WTC11 (cell line): ENCODE measurements at regions not wholly inside any gene's neighbourhood (a gene's known extent, or its start where the extent isn't known, plus 50 kb on each side); places are given as distances from the start of the nearest gene placed in this dataset.

Source experiments
- ATAC-seq: fragments of 200-7000 bp; cut with Tn5 transposase; 2 replicates; pipeline ENCODE4 v1.10.0; 2021; ENCODE audit warnings: mild to moderate bottlenecking, moderate library complexity
- CTCF ChIA-PET: fragments of 300-600 bp; sonication (Branson Sonifier 250); formaldehyde crosslinking; loops from one replicate; lab custom pipeline; 2021; ENCODE audit warnings: antibody characterized with exemption; lab: Charles Lee
- POLR2A ChIA-PET: fragments of 350-600 bp; sonication (Branson Sonifier 250); formaldehyde crosslinking; loops from one replicate; lab custom pipeline; 2021; ENCODE audit warnings: antibody characterized with exemption; lab: Charles Lee
- DNase-seq: peaks from one replicate; pipeline ENCODE4 v3.0.0; 2021; ENCODE audit warnings: low spot score
- H3K27ac Mint-ChIP-seq: 2 replicates; pipeline ENCODE4 v1.8.0; 2021; ENCODE audit warnings: mixed read lengths
- H3K27me3 Mint-ChIP-seq: 2 replicates; pipeline ENCODE4 v1.8.0; 2021; ENCODE audit warnings: low read depth, mild to moderate bottlenecking, moderate library complexity, mixed read lengths
- H3K36me3 Mint-ChIP-seq: 2 replicates; pipeline ENCODE4 v1.8.0; 2021; ENCODE audit warnings: mixed read lengths
- H3K4me1 Mint-ChIP-seq: 2 replicates; pipeline ENCODE4 v1.8.0; 2022; ENCODE audit warnings: mixed read lengths
- H3K4me3 Mint-ChIP-seq: 2 replicates; pipeline ENCODE4 v1.8.0; 2021; ENCODE audit warnings: mild to moderate bottlenecking, moderate library complexity, mixed read lengths
- H3K9me3 Mint-ChIP-seq: 2 replicates; pipeline ENCODE4 v1.8.0; 2021; ENCODE audit warnings: mixed read lengths
- ATF1 ChIP-seq: sonication (generic); formaldehyde crosslinking; IDR thresholded peaks from 2 replicates; pipeline ENCODE4 v1.8.1; 2023; ENCODE audit warnings: mild to moderate bottlenecking, moderate library complexity, missing genetic modification reagents
- ATF6 ChIP-seq: sonication (generic); formaldehyde crosslinking; IDR thresholded peaks from 2 replicates; pipeline ENCODE4 v1.8.1; 2023; ENCODE audit warnings: mild to moderate bottlenecking, missing genetic modification reagents
- CREB1 ChIP-seq: sonication (generic); formaldehyde crosslinking; IDR thresholded peaks from 2 replicates; pipeline ENCODE4 v1.8.0; 2023; ENCODE audit warnings: mild to moderate bottlenecking, missing genetic modification reagents
- CTCF ChIP-seq: fragments of 200-600 bp; IDR thresholded peaks from 2 replicates; pipeline ENCODE4 v1.8.0; 2022; ENCODE audit warnings: antibody characterized with exemption
- E2F5 ChIP-seq: sonication (generic); formaldehyde crosslinking; IDR thresholded peaks from 2 replicates; pipeline ENCODE4 v1.8.1; 2022; ENCODE audit warnings: mild to moderate bottlenecking, moderate library complexity, missing genetic modification reagents
- GABPB1 ChIP-seq: sonication (generic); formaldehyde crosslinking; IDR thresholded peaks from 2 replicates; pipeline ENCODE4 v1.8.1; 2023; ENCODE audit warnings: mild to moderate bottlenecking, missing genetic modification reagents
- HMGXB4 ChIP-seq: sonication (generic); formaldehyde crosslinking; IDR thresholded peaks from 2 replicates; pipeline ENCODE4 v1.8.1; 2023; ENCODE audit warnings: mild to moderate bottlenecking, moderate library complexity, missing genetic modification reagents
- JAZF1 ChIP-seq: fragments of 250-450 bp; sonication (Bioruptor Pico); IDR thresholded peaks from 2 replicates; pipeline ENCODE4 v1.9.0; 2021; ENCODE audit warnings: moderate library complexity, mild to moderate bottlenecking, inconsistent platforms
- MYBL2 ChIP-seq: sonication (generic); formaldehyde crosslinking; IDR thresholded peaks from 2 replicates; pipeline ENCODE4 v1.8.1; 2023; ENCODE audit warnings: mild to moderate bottlenecking, moderate library complexity, missing genetic modification reagents
- NFE2L1 ChIP-seq: sonication (generic); formaldehyde crosslinking; IDR thresholded peaks from 2 replicates; pipeline ENCODE4 v1.8.1; 2023; ENCODE audit warnings: missing genetic modification reagents
- NFYB ChIP-seq: sonication (generic); formaldehyde crosslinking; conservative IDR thresholded peaks from 2 replicates; pipeline ENCODE4 v1.8.0; 2022; ENCODE audit warnings: low read depth, missing genetic modification reagents
- ZBTB43 ChIP-seq: sonication (generic); formaldehyde crosslinking; IDR thresholded peaks from 2 replicates; pipeline ENCODE4 v1.8.1; 2023; ENCODE audit warnings: mild to moderate bottlenecking, missing genetic modification reagents
- ZMAT4 ChIP-seq: fragments of 250-450 bp; sonication (Bioruptor Pico); IDR thresholded peaks from 2 replicates; pipeline ENCODE4 v1.9.0; 2021; ENCODE audit warnings: mild to moderate bottlenecking
- ZNF219 ChIP-seq: sonication (generic); formaldehyde crosslinking; IDR thresholded peaks from 2 replicates; pipeline ENCODE4 v1.8.0; 2023; ENCODE audit warnings: missing genetic modification reagents, mild to moderate bottlenecking, borderline replicate concordance
- ZSCAN18 ChIP-seq: fragments of 250-450 bp; sonication (Bioruptor Pico); IDR thresholded peaks from 2 replicates; pipeline ENCODE4 v2.1.2; 2022; ENCODE audit warnings: mild to moderate bottlenecking, moderate library complexity
- TF ChIP-seq, protein P1 (sequence below): fragments of 250-450 bp; sonication (Bioruptor Pico); IDR thresholded peaks from 2 replicates; pipeline ENCODE4 v1.9.0; 2021; ENCODE audit warnings: mild to moderate bottlenecking, borderline replicate concordance
- TF ChIP-seq, protein P2 (sequence below): sonication (generic); formaldehyde crosslinking; IDR thresholded peaks from 2 replicates; pipeline ENCODE4 v1.8.0; 2022; ENCODE audit warnings: mild to moderate bottlenecking, missing genetic modification reagents

DNA sequence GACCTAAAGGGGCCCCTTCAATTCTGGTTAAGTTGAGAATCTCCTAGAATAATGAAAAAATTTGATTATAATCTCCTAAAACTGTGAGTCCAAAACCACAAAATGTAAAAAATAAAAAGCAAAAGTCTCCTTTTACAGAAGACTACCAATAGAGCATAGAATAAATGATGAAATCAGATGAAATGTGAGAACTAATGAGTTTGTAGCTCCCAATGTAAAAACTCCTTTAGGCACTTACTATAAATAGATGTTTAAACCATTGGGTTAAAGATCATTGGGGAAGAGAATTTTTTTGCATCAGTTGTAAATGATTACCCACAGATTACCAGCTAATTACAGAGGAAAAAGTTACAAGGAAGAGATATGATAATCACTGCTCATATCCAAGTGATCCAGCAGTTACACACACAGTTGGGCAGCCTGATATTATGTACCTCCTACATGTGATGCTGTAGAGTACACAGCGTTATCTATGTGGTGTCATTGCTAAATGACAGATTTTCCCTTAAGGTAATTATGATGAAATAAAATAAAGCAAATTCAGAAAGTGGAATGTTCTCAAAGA, 282.7 kb upstream of the SEMA3D start (continued):
- TF ChIP-seq E2F5 (no peak), CTCF (no peak), MYBL2 (no peak)
- TF ChIP-seq, protein P1, sequence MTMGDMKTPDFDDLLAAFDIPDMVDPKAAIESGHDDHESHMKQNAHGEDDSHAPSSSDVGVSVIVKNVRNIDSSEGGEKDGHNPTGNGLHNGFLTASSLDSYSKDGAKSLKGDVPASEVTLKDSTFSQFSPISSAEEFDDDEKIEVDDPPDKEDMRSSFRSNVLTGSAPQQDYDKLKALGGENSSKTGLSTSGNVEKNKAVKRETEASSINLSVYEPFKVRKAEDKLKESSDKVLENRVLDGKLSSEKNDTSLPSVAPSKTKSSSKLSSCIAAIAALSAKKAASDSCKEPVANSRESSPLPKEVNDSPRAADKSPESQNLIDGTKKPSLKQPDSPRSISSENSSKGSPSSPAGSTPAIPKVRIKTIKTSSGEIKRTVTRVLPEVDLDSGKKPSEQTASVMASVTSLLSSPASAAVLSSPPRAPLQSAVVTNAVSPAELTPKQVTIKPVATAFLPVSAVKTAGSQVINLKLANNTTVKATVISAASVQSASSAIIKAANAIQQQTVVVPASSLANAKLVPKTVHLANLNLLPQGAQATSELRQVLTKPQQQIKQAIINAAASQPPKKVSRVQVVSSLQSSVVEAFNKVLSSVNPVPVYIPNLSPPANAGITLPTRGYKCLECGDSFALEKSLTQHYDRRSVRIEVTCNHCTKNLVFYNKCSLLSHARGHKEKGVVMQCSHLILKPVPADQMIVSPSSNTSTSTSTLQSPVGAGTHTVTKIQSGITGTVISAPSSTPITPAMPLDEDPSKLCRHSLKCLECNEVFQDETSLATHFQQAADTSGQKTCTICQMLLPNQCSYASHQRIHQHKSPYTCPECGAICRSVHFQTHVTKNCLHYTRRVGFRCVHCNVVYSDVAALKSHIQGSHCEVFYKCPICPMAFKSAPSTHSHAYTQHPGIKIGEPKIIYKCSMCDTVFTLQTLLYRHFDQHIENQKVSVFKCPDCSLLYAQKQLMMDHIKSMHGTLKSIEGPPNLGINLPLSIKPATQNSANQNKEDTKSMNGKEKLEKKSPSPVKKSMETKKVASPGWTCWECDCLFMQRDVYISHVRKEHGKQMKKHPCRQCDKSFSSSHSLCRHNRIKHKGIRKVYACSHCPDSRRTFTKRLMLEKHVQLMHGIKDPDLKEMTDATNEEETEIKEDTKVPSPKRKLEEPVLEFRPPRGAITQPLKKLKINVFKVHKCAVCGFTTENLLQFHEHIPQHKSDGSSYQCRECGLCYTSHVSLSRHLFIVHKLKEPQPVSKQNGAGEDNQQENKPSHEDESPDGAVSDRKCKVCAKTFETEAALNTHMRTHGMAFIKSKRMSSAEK (CRISPR knock-in tag) = no peak
- TF ChIP-seq, protein P2, sequence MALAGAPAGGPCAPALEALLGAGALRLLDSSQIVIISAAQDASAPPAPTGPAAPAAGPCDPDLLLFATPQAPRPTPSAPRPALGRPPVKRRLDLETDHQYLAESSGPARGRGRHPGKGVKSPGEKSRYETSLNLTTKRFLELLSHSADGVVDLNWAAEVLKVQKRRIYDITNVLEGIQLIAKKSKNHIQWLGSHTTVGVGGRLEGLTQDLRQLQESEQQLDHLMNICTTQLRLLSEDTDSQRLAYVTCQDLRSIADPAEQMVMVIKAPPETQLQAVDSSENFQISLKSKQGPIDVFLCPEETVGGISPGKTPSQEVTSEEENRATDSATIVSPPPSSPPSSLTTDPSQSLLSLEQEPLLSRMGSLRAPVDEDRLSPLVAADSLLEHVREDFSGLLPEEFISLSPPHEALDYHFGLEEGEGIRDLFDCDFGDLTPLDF (CRISPR knock-in tag) = no peak

DNA sequence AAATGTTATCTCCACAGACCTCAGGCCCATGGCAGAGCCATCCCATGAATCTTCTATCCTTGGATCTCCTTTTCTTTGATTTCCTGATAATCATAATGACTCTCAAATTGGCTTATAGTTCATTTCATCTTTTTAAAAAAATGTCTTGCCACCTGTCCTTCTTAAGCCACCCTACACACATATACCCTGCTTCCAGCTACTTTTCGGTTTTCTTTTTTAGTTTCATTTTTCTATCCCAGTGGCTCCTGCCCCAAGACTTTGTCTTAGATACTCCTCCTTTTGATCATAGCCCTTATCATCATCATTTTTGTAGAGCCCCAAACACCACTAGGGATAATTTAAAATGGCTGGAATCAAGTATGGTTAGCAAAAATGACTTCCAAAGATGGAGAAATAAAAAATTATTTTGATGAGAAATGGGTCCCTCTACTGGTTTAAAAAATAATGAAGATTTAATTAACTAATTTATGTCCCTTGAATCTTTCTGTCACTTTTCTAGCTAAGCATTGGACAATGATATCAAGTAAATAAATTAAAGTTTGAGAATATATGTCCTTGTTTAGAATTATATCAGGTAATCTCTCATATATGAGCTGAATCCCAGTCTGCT, 277.3 kb upstream of the SEMA3D start:
- DNase-seq = no peak
- POLR2A ChIA-PET = no interaction called here
- no peaks in the 10 kb centered on the region for H3K9me3 Mint-ChIP-seq
- CTCF ChIA-PET = interaction anchor here (0.8 to 2.3 kb wide), 5 partner anchors 33 to 423 kb away, joined by 3 to 20 read pairs (median 4); partner anchors contain the start of gene SEMA3D
- no peaks in the 10 kb centered on the region for H3K36me3 Mint-ChIP-seq
- H3K27me3 Mint-ChIP-seq = no peaks in the 10 kb centered on the region
- H3K4me3 Mint-ChIP-seq = no peak overlapping the region
- no peak for ATAC-seq
- no peak overlapping the region for H3K27ac Mint-ChIP-seq
- H3K4me1 Mint-ChIP-seq = no peaks in the 10 kb centered on the region
- TF ChIP-seq ZNF219 (CRISPR knock-in tag) = no peak
- no peak for TF ChIP-seq ATF1 (CRISPR knock-in tag)
- TF ChIP-seq NFYB (CRISPR knock-in tag) = no peak
- no peak for TF ChIP-seq JAZF1 (CRISPR knock-in tag)
- TF ChIP-seq HMGXB4 (CRISPR knock-in tag) = no peak
- no peak for TF ChIP-seq ZBTB43 (CRISPR knock-in tag)
- TF ChIP-seq ZMAT4 (CRISPR knock-in tag) = no peak
- TF ChIP-seq CREB1 (CRISPR knock-in tag) = no peak
- no peak for TF ChIP-seq ZSCAN18
- TF ChIP-seq NFE2L1 (CRISPR knock-in tag) = no peak
- TF ChIP-seq GABPB1 (CRISPR knock-in tag) = no peak
- no peak for TF ChIP-seq ATF6 (CRISPR knock-in tag)
- TF ChIP-seq, protein P2 (CRISPR knock-in tag) = no peak
